ENCODE measurements at regions not wholly inside any gene's neighbourhood (a gene's known extent, or its start where the extent isn't known, plus 50 kb on each side); places are given as distances from the start of the nearest gene placed in this dataset.
A peak's percentile ranks its signal among the peaks of the same experiment; 100 is the strongest.

GRCh38 chr2:116810645-116811044, 1003.8 kb upstream of the DDX18 start (continued):
- TF ChIP-seq, protein P1, sequence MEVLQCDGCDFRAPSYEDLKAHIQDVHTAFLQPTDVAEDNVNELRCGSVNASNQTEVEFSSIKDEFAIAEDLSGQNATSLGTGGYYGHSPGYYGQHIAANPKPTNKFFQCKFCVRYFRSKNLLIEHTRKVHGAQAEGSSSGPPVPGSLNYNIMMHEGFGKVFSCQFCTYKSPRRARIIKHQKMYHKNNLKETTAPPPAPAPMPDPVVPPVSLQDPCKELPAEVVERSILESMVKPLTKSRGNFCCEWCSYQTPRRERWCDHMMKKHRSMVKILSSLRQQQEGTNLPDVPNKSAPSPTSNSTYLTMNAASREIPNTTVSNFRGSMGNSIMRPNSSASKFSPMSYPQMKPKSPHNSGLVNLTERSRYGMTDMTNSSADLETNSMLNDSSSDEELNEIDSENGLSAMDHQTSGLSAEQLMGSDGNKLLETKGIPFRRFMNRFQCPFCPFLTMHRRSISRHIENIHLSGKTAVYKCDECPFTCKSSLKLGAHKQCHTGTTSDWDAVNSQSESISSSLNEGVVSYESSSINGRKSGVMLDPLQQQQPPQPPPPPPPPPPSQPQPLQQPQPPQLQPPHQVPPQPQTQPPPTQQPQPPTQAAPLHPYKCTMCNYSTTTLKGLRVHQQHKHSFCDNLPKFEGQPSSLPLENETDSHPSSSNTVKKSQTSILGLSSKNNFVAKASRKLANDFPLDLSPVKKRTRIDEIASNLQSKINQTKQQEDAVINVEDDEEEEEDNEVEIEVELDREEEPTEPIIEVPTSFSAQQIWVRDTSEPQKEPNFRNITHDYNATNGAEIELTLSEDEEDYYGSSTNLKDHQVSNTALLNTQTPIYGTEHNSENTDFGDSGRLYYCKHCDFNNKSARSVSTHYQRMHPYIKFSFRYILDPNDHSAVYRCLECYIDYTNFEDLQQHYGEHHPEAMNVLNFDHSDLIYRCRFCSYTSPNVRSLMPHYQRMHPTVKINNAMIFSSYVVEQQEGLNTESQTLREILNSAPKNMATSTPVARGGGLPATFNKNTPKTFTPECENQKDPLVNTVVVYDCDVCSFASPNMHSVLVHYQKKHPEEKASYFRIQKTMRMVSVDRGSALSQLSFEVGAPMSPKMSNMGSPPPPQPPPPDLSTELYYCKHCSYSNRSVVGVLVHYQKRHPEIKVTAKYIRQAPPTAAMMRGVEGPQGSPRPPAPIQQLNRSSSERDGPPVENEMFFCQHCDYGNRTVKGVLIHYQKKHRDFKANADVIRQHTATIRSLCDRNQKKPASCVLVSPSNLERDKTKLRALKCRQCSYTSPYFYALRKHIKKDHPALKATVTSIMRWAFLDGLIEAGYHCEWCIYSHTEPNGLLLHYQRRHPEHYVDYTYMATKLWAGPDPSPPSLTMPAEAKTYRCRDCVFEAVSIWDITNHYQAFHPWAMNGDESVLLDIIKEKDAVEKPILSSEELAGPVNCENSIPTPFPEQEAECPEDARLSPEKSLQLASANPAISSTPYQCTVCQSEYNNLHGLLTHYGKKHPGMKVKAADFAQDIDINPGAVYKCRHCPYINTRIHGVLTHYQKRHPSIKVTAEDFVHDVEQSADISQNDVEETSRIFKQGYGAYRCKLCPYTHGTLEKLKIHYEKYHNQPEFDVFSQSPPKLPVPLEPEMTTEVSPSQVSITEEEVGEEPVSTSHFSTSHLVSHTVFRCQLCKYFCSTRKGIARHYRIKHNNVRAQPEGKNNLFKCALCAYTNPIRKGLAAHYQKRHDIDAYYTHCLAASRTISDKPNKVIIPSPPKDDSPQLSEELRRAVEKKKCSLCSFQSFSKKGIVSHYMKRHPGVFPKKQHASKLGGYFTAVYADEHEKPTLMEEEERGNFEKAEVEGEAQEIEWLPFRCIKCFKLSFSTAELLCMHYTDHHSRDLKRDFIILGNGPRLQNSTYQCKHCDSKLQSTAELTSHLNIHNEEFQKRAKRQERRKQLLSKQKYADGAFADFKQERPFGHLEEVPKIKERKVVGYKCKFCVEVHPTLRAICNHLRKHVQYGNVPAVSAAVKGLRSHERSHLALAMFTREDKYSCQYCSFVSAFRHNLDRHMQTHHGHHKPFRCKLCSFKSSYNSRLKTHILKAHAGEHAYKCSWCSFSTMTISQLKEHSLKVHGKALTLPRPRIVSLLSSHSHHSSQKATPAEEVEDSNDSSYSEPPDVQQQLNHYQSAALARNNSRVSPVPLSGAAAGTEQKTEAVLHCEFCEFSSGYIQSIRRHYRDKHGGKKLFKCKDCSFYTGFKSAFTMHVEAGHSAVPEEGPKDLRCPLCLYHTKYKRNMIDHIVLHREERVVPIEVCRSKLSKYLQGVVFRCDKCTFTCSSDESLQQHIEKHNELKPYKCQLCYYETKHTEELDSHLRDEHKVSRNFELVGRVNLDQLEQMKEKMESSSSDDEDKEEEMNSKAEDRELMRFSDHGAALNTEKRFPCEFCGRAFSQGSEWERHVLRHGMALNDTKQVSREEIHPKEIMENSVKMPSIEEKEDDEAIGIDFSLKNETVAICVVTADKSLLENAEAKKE (CRISPR knock-in tag; IDR thresholded peaks at IDR 0.05) = no peak

DNA sequence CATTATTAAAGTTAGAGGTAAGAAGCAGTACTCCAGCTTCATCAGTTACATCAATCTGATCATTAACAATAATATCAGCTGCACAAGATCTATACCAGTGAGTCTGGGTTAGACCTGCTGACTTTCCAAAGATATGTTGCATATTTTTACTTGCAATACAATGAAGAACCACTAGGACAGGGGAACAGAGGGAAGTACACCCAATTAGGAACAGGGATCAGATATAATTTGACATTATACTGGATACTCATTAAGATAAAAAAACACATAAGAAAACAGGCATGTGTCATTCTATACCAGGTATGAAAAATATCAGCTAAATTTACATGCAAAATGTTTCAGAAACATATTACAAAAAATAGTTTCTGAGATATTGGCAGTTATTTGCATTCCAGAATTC, 995.1 kb upstream of the DDX18 start:
- Histone ChIP-seq H3K27ac (ENCODE audit: low read depth) (no peak overlapping the region), H3F3A (replicated peaks; ENCODE audit: low read depth) (no peaks in the 10 kb centered on the region), H3K36me3 (ENCODE audit: insufficient read depth) (no peaks in the 10 kb centered on the region), H3K4me3 (no peak overlapping the region), H3K9me2 (ENCODE audit: insufficient read depth) (0 out of 2 replicates have a peak, but pooled peaks cover 2% of the 10 kb centered on the region), H3K4me2 (no peak overlapping the region), H2AFZ (no peak overlapping the region), H3K79me2 (replicated peaks; ENCODE audit: insufficient read depth) (no peaks in the 10 kb centered on the region), H3K4me1 (ENCODE audit: insufficient read depth) (no peaks in the 10 kb centered on the region), H4K20me1 (replicated peaks; ENCODE audit: insufficient read depth) (no peaks in the 10 kb centered on the region), H3K27me3 (ENCODE audit: insufficient read depth) (no peaks in the 10 kb centered on the region)
- no peaks in the 10 kb centered on the region for H3K4me1 Mint-ChIP-seq
- H3K27ac Mint-ChIP-seq = no peak overlapping the region
- no peak overlapping the region for H3K4me3 Mint-ChIP-seq
- DNase-seq (ENCODE audit: low spot score) = peak; percentile 23
- no peaks in the 10 kb centered on the region for H3K36me3 Mint-ChIP-seq (ENCODE audit: low read depth)
- no peaks in the 10 kb centered on the region for H3K9me3 Mint-ChIP-seq
- no peaks in the 10 kb centered on the region for H3K27me3 Mint-ChIP-seq (ENCODE audit: insufficient read depth, low read depth, poor library complexity)
- ATAC-seq = peak; percentile 40; the same call in 1 of the 3 replicates
- TF ChIP-seq, protein P2, sequence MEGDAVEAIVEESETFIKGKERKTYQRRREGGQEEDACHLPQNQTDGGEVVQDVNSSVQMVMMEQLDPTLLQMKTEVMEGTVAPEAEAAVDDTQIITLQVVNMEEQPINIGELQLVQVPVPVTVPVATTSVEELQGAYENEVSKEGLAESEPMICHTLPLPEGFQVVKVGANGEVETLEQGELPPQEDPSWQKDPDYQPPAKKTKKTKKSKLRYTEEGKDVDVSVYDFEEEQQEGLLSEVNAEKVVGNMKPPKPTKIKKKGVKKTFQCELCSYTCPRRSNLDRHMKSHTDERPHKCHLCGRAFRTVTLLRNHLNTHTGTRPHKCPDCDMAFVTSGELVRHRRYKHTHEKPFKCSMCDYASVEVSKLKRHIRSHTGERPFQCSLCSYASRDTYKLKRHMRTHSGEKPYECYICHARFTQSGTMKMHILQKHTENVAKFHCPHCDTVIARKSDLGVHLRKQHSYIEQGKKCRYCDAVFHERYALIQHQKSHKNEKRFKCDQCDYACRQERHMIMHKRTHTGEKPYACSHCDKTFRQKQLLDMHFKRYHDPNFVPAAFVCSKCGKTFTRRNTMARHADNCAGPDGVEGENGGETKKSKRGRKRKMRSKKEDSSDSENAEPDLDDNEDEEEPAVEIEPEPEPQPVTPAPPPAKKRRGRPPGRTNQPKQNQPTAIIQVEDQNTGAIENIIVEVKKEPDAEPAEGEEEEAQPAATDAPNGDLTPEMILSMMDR (conservative IDR thresholded peaks at IDR 0.05; ENCODE audit: low read depth in 2 of 2) = peak in 1 of 2 experiments; percentile 41; a peak in 1 of 4 replicates
- TF ChIP-seq, protein P1 (CRISPR knock-in tag; IDR thresholded peaks at IDR 0.05) = no peak
- TF ChIP-seq JUNB (IDR thresholded peaks at IDR 0.05; ENCODE audit: unreplicated experiment) = no peak
- no peak for TF ChIP-seq EZH2phosphoT487 (IDR thresholded peaks at IDR 0.05; ENCODE audit: unreplicated experiment)
